ENCODE measurements at regions not wholly inside any gene's neighbourhood (a gene's known extent, or its start where the extent isn't known, plus 50 kb on each side); places are given as distances from the start of the nearest gene placed in this dataset.

- H3K27me3 ChIP-seq (replicated peaks in 1 of 7): no peaks in the 10 kb centered on the region
- no peak overlapping the region for H3K4me3 ChIP-seq
- intact Hi-C loops (cut with DNase I; ENCODE audit: low total_unique reads): no loop called here
- no peaks in the 10 kb centered on the region for H3K9me3 ChIP-seq
- no peaks in the 10 kb centered on the region for H3K36me3 ChIP-seq
- DNase-seq: no peak
- no peak for TF ChIP-seq POLR2AphosphoS5 (IDR thresholded peaks at IDR 0.05)
- no peak for TF ChIP-seq POLR2A (IDR thresholded peaks at IDR 0.05)
- TF ChIP-seq, protein P1, sequence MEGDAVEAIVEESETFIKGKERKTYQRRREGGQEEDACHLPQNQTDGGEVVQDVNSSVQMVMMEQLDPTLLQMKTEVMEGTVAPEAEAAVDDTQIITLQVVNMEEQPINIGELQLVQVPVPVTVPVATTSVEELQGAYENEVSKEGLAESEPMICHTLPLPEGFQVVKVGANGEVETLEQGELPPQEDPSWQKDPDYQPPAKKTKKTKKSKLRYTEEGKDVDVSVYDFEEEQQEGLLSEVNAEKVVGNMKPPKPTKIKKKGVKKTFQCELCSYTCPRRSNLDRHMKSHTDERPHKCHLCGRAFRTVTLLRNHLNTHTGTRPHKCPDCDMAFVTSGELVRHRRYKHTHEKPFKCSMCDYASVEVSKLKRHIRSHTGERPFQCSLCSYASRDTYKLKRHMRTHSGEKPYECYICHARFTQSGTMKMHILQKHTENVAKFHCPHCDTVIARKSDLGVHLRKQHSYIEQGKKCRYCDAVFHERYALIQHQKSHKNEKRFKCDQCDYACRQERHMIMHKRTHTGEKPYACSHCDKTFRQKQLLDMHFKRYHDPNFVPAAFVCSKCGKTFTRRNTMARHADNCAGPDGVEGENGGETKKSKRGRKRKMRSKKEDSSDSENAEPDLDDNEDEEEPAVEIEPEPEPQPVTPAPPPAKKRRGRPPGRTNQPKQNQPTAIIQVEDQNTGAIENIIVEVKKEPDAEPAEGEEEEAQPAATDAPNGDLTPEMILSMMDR (IDR thresholded peaks at IDR 0.05 in 8 of 11, conservative IDR thresholded peaks at IDR 0.05 in 3 of 11): no peak
- WGBS, 5 donors: 83 to 88% (median 84%) methylated on average over 3 of the region's 3 CpGs
- H3K27ac ChIP-seq: no peak overlapping the region
- H3K4me1 ChIP-seq: no peaks in the 10 kb centered on the region
Measured at GRCh38 chr5:116881921-116882531, 307.4 kb upstream of the SEMA6A start.

DNA sequence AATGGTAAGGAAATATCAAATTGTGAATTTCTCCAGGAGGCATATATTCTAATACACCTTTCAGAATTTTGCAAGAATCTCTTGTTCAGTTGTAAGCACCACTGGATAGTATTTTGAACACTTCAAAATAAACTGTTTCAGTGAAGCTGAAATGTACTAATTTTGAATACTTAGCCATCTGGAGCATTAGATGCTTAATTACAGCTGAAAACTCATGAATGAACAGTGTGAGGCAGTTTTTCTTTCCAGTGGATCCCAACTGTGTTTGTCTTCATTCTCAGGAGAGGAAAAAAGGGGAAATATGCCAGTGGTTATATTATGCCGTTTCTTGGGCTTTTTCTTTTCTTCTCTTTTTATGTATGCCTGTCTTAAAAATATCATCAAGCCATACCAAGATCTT is 306.0 kb upstream of the SEMA6A start:
- Histone ChIP-seq H3K4me1 (no peaks in the 10 kb centered on the region), H3K36me3 (no peaks in the 10 kb centered on the region), H3K9me3 (no peaks in the 10 kb centered on the region), H3K27ac (no peak overlapping the region), H3K27me3 (replicated peaks in 1 of 7) (no peaks in the 10 kb centered on the region), H3K4me3 (no peak overlapping the region)
- TF ChIP-seq POLR2AphosphoS5 (IDR thresholded peaks at IDR 0.05) (no peak), POLR2A (IDR thresholded peaks at IDR 0.05) (no peak)
- TF ChIP-seq, protein P1 (IDR thresholded peaks at IDR 0.05 in 8 of 11, conservative IDR thresholded peaks at IDR 0.05 in 3 of 11): no peak
- WGBS, 5 donors: 77 to 91% (median 81%) methylated on average over 1 of the region's 1 CpG
- intact Hi-C loops (cut with DNase I; ENCODE audit: low total_unique reads): no loop called here
- no peak for DNase-seq

DNA sequence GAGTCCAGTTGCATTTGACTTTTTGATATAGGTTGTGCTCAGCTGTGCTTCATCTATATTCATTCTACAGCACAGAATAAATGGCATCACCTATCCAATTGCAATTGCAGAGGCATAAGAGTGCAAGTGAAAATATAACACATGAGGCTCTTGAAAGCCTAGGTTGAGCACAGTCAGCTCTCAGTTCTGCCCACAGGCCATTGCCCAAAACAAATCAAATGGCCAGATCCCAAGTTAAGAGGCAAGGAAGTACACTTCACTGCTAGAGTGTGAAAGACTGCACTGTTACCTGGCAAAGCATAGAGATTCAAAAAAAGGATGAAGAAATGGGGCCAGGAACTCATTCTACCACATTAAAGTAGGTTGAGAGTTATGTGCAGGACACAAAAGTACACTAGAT is 305.5 kb upstream of the SEMA6A start:
- Histone ChIP-seq H3K27me3 (replicated peaks in 1 of 7) (no peaks in the 10 kb centered on the region), H3K4me3 (no peak overlapping the region), H3K4me1 (no peaks in the 10 kb centered on the region), H3K36me3 (no peaks in the 10 kb centered on the region), H3K27ac (no peak overlapping the region), H3K9me3 (no peaks in the 10 kb centered on the region)
- intact Hi-C loops (cut with DNase I; ENCODE audit: low total_unique reads): no loop called here
- DNase-seq: no peak
- TF ChIP-seq POLR2A (IDR thresholded peaks at IDR 0.05) (no peak), POLR2AphosphoS5 (IDR thresholded peaks at IDR 0.05) (no peak)
- TF ChIP-seq, protein P1 (IDR thresholded peaks at IDR 0.05 in 8 of 11, conservative IDR thresholded peaks at IDR 0.05 in 3 of 11): no peak

DNA sequence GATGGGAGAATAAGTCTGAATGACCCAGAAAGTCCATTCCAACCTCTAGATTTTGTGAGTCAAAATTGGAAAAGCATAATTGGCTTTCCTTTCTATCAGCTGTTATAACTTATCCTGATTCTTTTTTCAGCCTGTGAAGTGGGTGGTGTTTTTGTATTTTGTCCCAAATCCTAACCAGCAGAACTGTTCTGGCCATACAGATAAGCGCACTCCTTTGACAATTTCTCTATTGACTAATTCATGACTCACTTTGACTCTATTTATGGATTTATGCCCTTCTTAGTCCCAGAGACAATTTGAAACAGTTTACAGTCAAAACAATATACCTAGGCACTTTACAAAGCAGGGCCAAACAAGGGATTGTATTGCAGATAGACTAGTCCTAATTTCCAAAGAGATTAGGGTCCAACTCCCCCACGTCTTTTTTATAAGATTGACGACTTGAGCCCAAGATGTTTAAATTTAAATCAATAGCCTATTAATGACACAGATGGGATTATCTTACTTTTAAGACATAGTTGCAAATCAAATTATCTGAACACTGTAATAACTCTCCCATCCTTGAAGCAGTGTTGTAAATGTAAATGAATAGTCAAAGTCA is 301.7 kb upstream of the SEMA6A start:
- no peak overlapping the region for H3K27ac ChIP-seq
- DNase-seq: no peak
- no peaks in the 10 kb centered on the region for H3K27me3 ChIP-seq (replicated peaks in 1 of 7)
- no peaks in the 10 kb centered on the region for H3K4me1 ChIP-seq
- no peaks in the 10 kb centered on the region for H3K36me3 ChIP-seq
- H3K4me3 ChIP-seq: no peak overlapping the region
- TF ChIP-seq POLR2AphosphoS5 (IDR thresholded peaks at IDR 0.05) (no peak), POLR2A (IDR thresholded peaks at IDR 0.05) (no peak)
- TF ChIP-seq, protein P1 (IDR thresholded peaks at IDR 0.05 in 8 of 11, conservative IDR thresholded peaks at IDR 0.05 in 3 of 11): no peak
- WGBS, 5 donors: 82 to 92% (median 86%) methylated on average over 3 of the region's 3 CpGs
- H3K9me3 ChIP-seq: no peaks in the 10 kb centered on the region
- intact Hi-C loops (cut with DNase I; ENCODE audit: low total_unique reads): no loop called here

Data from spleen (tissue), 11 donors.